ENCODE measurements at regions not wholly inside any gene's neighbourhood (a gene's known extent, or its start where the extent isn't known, plus 50 kb on each side); places are given as distances from the start of the nearest gene placed in this dataset.

- DNase-seq (ENCODE audit: low read depth in 2 of 3, low spot score in 1 of 3): no peak
Measured at GRCh38 chr16:87165151-87165550, 152.0 kb downstream of the C16orf95 start.

- no peak for DNase-seq (ENCODE audit: low read depth in 2 of 3, low spot score in 1 of 3)
Measured at GRCh38 chr16:87165885-87166284, 151.3 kb downstream of the C16orf95 start.

- DNase-seq (ENCODE audit: low read depth in 2 of 3, low spot score in 1 of 3): no peak
Measured at GRCh38 chr16:87166321-87166720, 150.9 kb downstream of the C16orf95 start.

DNA sequence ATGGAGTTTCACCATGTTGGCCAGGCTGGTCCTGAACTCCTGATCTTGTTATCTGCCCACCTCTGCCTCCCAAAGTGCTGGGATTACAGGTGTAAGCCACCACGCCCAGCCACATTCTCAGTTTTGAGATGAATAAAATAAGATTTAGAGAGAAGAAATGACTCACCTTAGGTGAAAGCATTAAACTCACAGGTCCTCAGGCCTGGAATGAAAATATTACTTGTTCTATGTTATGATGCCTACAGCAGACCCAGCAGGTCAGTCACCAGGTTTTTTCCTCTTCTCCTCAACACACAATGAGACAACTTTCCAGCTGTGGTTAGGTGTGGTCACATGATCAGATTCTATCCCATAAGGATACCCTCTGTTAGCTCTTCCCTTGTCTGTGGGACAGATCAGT lies 150.3 kb downstream of the C16orf95 start:
- DNase-seq (ENCODE audit: low read depth in 2 of 3, low spot score in 1 of 3): peak in 1 of 3 donors; percentile 2

DNA sequence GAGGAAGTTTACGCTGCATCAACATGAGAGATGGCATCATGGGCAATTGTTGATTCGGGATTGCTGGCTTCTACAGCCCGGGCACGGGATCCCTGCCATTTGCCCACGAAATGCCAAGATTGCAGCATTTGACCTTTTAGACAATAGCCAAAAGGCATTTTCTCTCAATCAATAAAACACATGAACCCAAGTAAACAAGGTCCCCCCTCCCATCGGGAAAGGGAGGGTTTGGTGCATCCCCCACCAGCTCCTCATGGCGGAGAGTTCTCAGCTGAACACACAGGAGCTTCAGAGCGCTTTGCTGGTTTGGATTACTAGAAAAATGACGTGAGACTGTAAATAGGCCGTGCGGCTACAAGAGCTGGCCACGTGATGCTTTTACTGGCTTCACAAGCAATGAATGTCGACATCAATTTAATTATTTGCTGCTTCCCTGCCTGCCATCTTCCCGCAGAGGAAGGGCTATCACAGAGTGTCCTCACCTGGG lies 147.6 kb downstream of the C16orf95 start:
- no peak for DNase-seq (ENCODE audit: low read depth in 2 of 3, low spot score in 1 of 3)

GRCh38 chr16:87170310-87170709 lies 146.9 kb downstream of the C16orf95 start:
- no peak for DNase-seq (ENCODE audit: low read depth in 2 of 3, low spot score in 1 of 3)

GRCh38 chr16:87171723-87172122 lies 145.5 kb downstream of the C16orf95 start:
- DNase-seq (ENCODE audit: low read depth in 2 of 3, low spot score in 1 of 3): no peak

DNA sequence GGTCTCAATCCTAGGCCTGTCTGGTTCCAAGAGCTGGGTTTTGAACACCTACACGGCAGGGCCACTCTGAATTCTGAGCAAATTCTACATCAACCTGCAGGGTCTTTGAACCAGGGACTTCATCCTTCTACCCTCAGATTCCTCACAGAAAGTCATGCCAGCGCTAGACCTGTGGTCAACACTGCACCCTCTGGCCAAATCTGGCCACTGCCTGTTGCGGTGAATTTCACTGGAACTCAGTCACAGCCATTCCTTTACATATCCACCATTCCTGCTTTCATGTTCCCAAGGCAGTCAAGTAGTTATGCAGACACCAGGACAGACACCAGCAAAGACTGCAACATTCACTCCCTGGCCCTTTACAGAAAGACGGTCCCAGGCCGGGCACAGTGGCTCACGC lies 144.6 kb downstream of the C16orf95 start:
- DNase-seq (ENCODE audit: low read depth in 2 of 3, low spot score in 1 of 3): no peak

DNA sequence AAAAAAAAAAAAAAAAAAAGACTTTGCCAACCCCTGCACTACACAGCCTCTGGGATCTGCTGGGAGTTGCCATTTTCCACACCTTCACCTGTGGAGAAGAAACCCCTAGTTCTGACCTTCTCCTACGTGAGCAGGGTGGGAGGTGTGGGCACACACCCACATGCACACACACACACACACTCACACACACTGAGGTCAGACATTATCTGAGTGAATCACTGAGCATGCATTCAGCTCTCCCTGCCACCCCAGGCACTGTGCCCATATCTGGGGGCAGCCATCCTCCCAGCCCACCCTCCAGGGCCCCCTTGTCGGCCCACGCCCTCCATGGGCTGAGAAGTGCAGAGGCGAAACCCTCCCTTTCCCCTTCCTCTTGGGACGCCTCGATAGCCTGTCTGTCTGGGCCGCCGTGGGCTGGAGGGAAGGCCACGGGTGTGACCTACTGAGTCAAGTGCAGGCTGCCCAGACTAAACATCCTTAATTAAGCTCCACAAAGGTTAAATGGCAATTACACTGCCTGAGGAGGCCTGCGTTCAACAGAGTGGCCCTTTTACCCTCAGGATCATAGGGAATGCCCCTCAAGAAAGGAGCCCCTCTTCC lies 143.8 kb downstream of the C16orf95 start:
- DNase-seq (ENCODE audit: low read depth in 2 of 3, low spot score in 1 of 3): no peak

DNA sequence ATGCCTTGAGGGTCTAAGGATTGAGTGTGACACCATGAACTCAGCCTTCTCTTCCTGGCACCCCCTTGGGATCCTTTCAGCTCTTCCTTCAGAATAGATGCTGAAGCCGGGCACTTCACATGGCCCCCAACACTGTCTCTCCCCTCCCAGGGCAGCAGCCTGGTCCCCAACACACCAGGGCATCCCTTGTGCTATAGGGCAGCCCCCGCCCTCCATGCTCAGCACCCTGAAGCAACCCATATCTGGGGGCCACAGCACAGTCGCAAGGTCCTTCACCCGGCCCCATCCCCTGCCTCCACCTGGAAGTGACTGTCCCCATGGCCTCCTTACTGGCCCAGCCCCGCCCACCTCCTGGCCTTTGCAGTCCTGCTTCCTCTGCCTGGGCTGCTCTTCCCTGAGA lies 143.1 kb downstream of the C16orf95 start:
- DNase-seq (ENCODE audit: low read depth in 2 of 3, low spot score in 1 of 3): no peak

- DNase-seq (ENCODE audit: low read depth in 2 of 3, low spot score in 1 of 3): no peak
Measured at GRCh38 chr16:87176735-87177134, 140.5 kb downstream of the C16orf95 start.

- no peak for DNase-seq (ENCODE audit: low read depth in 2 of 3, low spot score in 1 of 3)
Measured at GRCh38 chr16:87177673-87178072, 139.5 kb downstream of the C16orf95 start.

GRCh38 chr16:87178177-87178863 lies 138.9 kb downstream of the C16orf95 start:
- DNase-seq (ENCODE audit: low read depth in 2 of 3, low spot score in 1 of 3): no peak

GRCh38 chr16:87178977-87179376 lies 138.2 kb downstream of the C16orf95 start:
- no peak for DNase-seq (ENCODE audit: low read depth in 2 of 3, low spot score in 1 of 3)

DNA sequence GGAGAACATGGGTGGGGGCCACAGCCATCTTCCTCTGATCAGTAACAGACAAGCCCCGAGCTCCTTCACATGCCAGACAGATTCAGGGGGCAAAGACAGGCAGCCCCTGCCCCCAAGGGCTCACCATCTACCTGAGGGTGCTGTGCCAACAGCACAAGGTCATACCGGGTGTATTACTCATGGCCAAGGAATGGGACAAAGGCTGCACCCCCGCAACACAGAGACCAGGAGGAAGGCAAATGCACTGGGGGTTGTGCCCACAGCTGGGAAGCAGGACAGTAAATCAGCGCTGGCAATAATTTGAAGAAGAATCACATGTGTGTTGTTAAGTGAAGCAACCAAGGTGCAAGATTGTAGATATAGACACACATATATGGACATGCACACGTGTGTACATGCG lies 137.1 kb downstream of the C16orf95 start:
- no peak for DNase-seq (ENCODE audit: low read depth in 2 of 3, low spot score in 1 of 3)

GRCh38 chr16:87182759-87183158 lies 134.4 kb downstream of the C16orf95 start:
- no peak for DNase-seq (ENCODE audit: low read depth in 2 of 3, low spot score in 1 of 3)

DNA sequence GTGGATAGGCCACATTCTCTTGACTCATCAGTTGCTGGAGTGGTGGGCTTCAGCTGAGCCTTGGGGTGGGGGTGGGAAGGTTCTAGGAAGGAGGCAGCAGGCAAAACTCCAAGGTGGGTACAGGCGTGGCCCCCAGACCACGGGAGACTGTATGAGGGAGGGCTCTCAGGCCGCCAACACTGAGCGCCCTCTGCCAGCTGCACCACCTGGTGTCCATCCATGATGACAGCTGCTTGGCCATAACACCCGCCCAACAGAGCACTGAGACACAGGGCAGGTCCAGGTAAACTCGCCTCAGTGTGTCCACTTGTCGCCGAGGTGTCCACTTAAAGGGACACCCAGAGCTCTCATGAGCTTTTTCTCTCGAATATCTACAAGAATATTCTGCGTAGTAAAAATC lies 133.5 kb downstream of the C16orf95 start:
- DNase-seq (ENCODE audit: low read depth in 2 of 3, low spot score in 1 of 3): no peak

DNA sequence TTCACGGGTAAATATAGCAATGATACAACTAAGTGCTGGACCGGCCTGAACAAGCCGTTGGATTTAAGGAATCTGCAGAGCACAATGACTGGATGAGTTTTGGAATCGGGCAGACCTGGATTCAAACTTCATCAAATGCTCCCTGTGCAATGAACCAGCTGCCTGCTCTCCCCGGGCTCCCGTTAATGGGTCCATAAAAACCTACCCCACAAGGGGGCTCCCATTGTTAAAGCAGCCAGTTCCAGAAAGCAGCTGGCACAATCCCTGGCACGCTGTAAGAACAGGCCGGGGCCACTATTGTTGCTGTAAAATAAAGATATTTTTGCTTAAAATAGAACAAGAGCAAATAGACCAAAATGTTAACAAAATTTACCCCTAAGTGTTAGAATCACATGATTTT lies 131.9 kb downstream of the C16orf95 start:
- DNase-seq (ENCODE audit: low read depth in 2 of 3, low spot score in 1 of 3): no peak

- DNase-seq (ENCODE audit: low read depth in 2 of 3, low spot score in 1 of 3): no peak
Measured at GRCh38 chr16:87185983-87186382, 131.2 kb downstream of the C16orf95 start.

GRCh38 chr16:87186446-87186845 lies 130.7 kb downstream of the C16orf95 start:
- DNase-seq (ENCODE audit: low read depth in 2 of 3, low spot score in 1 of 3): no peak

- DNase-seq (ENCODE audit: low read depth in 2 of 3, low spot score in 1 of 3): no peak
Measured at GRCh38 chr16:87186876-87187533, 130.2 kb downstream of the C16orf95 start.

DNA sequence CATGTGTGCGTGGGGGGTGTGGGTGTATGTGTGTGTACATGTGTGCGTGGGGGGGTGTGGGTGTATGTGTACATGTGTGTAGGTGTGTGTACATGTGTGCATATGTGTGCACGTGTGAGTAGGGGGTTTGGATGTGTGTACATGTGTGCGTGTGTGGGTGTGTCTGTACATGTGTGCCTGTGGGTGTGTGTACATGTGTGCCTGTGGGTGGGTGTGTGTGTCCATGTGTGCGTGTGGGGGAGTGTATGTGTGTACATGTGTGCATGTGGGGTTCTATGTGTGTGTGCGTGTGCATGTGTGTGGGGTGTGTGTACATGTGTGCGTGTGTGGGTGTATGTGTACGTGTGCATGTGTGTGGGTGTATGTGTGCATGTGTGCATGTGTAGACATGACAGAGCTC lies 129.1 kb downstream of the C16orf95 start:
- no peak for DNase-seq (ENCODE audit: low read depth in 2 of 3, low spot score in 1 of 3)
